ENCODE measurements at regions not wholly inside any gene's neighbourhood (a gene's known extent, or its start where the extent isn't known, plus 50 kb on each side); places are given as distances from the start of the nearest gene placed in this dataset.

- TF ChIP-seq CTCF (IDR thresholded peaks at IDR 0.05) (no peak), EP300 (IDR thresholded peaks at IDR 0.05) (no peak), POLR2A (IDR thresholded peaks at IDR 0.05) (no peak)
These were observed 162.8 kb downstream of the PPP1R2C start for GRCh38 chrX:42615161-42615563.
